Uterus (tissue), 3 donors: ENCODE measurements at regions not wholly inside any gene's neighbourhood (a gene's known extent, or its start where the extent isn't known, plus 50 kb on each side); places are given as distances from the start of the nearest gene placed in this dataset.

Source experiments
- DNase-seq, 2 donors: peaks; one replicate each; pipeline ENCODE4 v3.0.0-alpha.2; 2019 to 2020
- H3K27ac ChIP-seq, 2 donors: fragments of 200-600 bp; sonication (generic); 1 replicate in 1 of 2; 2 replicates in 1 of 2; pipeline ENCODE4 v1.5.1; 2016 to 2018
- H3K27me3 ChIP-seq, 2 donors: fragments of 200-600 bp; sonication (generic); one replicate each; pipeline ENCODE4 v1.5.1; 2018 to 2019; ENCODE audit warnings: control low read depth in 1 of 2
- H3K36me3 ChIP-seq, 2 donors: fragments of 200-600 bp; sonication (generic); one replicate each; pipeline ENCODE4 v1.5.1; 2019; ENCODE audit warnings: control low read depth in 1 of 2
- H3K4me1 ChIP-seq, 2 donors: fragments of 200-600 bp; sonication (generic); one replicate each; pipeline ENCODE4 v1.5.1; 2018 to 2019; ENCODE audit warnings: control low read depth in 1 of 2
- H3K4me3 ChIP-seq, 2 donors: fragments of 200-600 bp; sonication (generic); 1 replicate in 1 of 2; 2 replicates in 1 of 2; pipeline ENCODE4 v1.5.1; 2018 to 2019; ENCODE audit warnings: mild to moderate bottlenecking in 1 of 2
- H3K9me3 ChIP-seq, 2 donors: fragments of 200-600 bp; sonication (generic); one replicate each; pipeline ENCODE4 v1.5.1; 2019; ENCODE audit warnings: control low read depth in 1 of 2
- POLR2A ChIP-seq, 2 donors: fragments of 450-650 bp; IDR thresholded peaks; one replicate each; pipeline ENCODE4 v1.6.1; 2016; ENCODE audit warnings: antibody characterized with exemption in 2 of 2, mild to moderate bottlenecking in 1 of 2, moderate library complexity in 1 of 2
- intact Hi-C: fragments of 100-400 bp; cut with DNase I; formaldehyde crosslinking; loops from one replicate; pipeline ENCODE4 v1.15.1; 2023; ENCODE audit warnings: low total_unique reads
- TF ChIP-seq, protein P1 (sequence below), 4 experiments: fragments of 200-600 bp in 2 of 4; fragments of 450-650 bp in 2 of 4; sonication (generic) in 2 of 4; IDR thresholded peaks; one replicate each; pipeline ENCODE4 v1.5.1; 2016 to 2019; ENCODE audit warnings: antibody characterized with exemption in 4 of 4, mild to moderate bottlenecking in 2 of 4, moderate library complexity in 1 of 4
- donor health status: DM: yes; HTN: yes; CAD: no.

DNA sequence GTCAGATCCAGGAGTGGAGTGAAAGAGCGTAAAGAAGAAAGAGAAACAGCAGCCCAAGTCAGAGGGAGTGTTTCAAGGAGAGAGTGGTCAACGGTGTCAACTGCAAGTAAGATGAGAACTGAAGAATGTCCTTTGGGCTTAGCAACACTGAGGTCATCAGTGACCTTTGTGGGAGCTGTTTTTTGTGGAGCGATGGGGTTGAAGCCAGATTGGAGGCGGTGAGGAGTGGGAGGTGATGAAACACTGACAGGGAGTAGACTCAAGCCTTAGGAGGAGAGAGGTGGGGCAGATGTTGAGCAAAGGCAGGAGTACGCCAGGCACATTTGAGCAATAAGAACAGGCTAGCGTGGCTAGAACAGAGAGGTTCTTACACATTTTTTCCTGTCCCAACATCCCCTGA lies 103.7 kb upstream of the GNAO1 start:
- intact Hi-C loops, result no loop called here
- Histone ChIP-seq H3K9me3 (no peaks in the 10 kb centered on the region), H3K4me3 (no peak overlapping the region), H3K36me3 (no peaks in the 10 kb centered on the region), H3K4me1 (no peaks in the 10 kb centered on the region), H3K27ac (no peak overlapping the region), H3K27me3 (no peaks in the 10 kb centered on the region)
- DNase-seq, result peak in 1 of 2 donors; percentile 18
- TF ChIP-seq POLR2A (IDR thresholded peaks at IDR 0.05), result no peak
- TF ChIP-seq, protein P1, sequence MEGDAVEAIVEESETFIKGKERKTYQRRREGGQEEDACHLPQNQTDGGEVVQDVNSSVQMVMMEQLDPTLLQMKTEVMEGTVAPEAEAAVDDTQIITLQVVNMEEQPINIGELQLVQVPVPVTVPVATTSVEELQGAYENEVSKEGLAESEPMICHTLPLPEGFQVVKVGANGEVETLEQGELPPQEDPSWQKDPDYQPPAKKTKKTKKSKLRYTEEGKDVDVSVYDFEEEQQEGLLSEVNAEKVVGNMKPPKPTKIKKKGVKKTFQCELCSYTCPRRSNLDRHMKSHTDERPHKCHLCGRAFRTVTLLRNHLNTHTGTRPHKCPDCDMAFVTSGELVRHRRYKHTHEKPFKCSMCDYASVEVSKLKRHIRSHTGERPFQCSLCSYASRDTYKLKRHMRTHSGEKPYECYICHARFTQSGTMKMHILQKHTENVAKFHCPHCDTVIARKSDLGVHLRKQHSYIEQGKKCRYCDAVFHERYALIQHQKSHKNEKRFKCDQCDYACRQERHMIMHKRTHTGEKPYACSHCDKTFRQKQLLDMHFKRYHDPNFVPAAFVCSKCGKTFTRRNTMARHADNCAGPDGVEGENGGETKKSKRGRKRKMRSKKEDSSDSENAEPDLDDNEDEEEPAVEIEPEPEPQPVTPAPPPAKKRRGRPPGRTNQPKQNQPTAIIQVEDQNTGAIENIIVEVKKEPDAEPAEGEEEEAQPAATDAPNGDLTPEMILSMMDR (IDR thresholded peaks at IDR 0.05), result no peak

DNA sequence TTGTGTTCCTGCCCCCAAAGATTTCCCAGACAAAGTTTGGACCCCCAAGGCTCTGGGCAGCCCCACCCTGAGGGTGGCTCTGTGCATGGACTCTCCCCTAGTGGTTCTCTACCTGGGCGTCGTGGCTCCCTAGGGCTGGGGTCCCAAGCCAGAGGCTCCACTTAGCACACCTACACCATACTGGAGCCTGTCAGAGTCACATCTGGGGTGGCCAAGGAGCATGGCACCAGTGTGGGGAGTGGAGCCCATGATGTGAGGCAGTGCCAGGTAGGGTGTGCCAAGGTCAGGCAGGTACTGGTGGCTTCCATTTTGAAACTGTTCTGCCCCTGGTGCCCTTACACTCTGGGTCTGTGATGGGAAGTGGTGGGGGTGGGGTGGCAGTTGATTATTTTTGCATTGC lies 109.9 kb upstream of the GNAO1 start:
- DNase-seq, result no peak
- intact Hi-C loops, result no loop called here
- Histone ChIP-seq H3K4me3 (no peak overlapping the region), H3K9me3 (no peaks in the 10 kb centered on the region), H3K36me3 (no peaks in the 10 kb centered on the region), H3K27ac (no peak overlapping the region), H3K4me1 (no peaks in the 10 kb centered on the region), H3K27me3 (no peaks in the 10 kb centered on the region)
- TF ChIP-seq, protein P1 (IDR thresholded peaks at IDR 0.05), result no peak
- no peak for TF ChIP-seq POLR2A (IDR thresholded peaks at IDR 0.05)

DNA sequence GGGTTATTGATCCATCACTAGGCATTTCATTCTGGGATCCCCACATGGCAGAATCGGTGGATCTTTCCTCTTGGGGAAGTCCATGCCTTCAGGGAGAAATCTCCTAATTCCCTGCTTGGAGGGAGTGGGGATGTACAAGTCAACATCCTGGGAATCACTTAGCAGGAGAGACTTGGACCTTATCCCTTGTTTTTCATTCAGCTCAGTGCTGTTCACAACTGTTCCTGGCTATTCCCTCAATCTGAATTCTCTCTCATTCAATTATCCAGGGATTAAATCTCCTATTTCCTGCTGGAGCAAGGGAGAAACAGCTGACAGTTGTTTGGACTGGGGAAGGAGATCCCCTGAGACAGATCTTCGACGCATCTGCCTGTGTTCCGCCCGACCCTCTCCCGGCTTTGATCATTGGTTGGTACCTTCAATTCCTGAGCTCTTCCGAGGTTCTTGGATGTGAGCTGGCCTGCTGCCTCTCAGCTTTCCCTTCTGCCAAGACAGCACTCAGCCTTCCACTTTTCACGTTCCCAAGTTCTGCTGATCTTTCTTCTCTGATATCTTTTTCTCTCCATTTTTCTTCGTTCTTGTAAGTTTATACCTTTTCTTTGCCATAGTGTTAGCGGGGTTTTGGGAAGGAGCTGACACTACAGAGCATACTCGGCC lies 115.4 kb upstream of the GNAO1 start:
- no peaks in the 10 kb centered on the region for H3K9me3 ChIP-seq
- no peak overlapping the region for H3K27ac ChIP-seq
- no peaks in the 10 kb centered on the region for H3K4me1 ChIP-seq
- TF ChIP-seq, protein P1 (IDR thresholded peaks at IDR 0.05), result no peak
- TF ChIP-seq POLR2A (IDR thresholded peaks at IDR 0.05), result no peak
- H3K27me3 ChIP-seq, result no peaks in the 10 kb centered on the region
- no peak overlapping the region for H3K4me3 ChIP-seq
- intact Hi-C loops, result no loop called here
- DNase-seq, result no peak
- H3K36me3 ChIP-seq, result no peaks in the 10 kb centered on the region

DNA sequence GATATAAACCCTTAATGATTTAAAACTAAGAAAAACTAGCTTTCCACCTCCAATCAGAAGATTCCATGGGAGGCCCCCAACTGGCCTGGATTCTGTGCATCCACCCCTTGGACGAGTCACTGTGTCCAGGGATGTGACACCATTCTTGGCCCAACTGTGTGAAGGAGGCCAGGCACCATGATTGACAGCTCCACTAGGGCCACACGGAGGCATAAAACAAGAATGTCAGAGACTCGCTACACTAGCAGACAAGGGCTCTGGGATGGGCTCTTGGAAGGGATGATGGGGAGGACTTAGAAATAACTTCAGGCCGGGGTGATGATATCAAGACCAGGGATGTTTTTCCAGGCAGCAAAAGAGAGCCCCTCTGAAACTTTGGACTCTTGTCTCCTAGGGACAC lies 117.8 kb upstream of the GNAO1 start:
- DNase-seq, result no peak
- intact Hi-C loops, result no loop called here
- Histone ChIP-seq H3K9me3 (no peaks in the 10 kb centered on the region), H3K4me1 (no peaks in the 10 kb centered on the region), H3K4me3 (no peak overlapping the region), H3K36me3 (no peaks in the 10 kb centered on the region), H3K27me3 (no peaks in the 10 kb centered on the region), H3K27ac (no peak overlapping the region)
- TF ChIP-seq, protein P1 (IDR thresholded peaks at IDR 0.05), result no peak
- no peak for TF ChIP-seq POLR2A (IDR thresholded peaks at IDR 0.05)

DNA sequence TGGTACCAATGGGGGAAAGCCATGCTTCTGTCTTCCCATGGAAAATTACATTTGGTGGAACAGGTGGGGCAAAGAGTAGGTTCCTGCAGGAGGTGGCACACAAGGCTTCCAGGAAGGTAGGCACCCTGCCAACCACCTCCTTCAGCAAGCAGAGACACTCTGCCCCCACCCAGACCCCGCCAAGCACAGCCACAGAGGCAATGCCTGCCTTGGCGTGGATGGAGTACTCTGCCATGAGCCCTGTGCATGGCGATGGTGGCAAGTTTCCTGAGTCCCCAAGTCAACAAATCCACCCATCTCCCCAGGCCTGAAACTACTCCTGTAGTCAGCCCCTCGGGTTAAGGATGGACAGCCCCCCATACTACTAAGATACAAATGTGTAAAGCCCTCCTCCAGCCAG lies 119.2 kb upstream of the GNAO1 start:
- Histone ChIP-seq H3K27me3 (no peaks in the 10 kb centered on the region), H3K4me3 (no peak overlapping the region), H3K4me1 (no peaks in the 10 kb centered on the region), H3K9me3 (no peaks in the 10 kb centered on the region), H3K27ac (no peak overlapping the region), H3K36me3 (no peaks in the 10 kb centered on the region)
- no peak for TF ChIP-seq POLR2A (IDR thresholded peaks at IDR 0.05)
- TF ChIP-seq, protein P1 (IDR thresholded peaks at IDR 0.05), result no peak
- DNase-seq, result no peak
- intact Hi-C loops, result no loop called here
